ENCODE measurements at regions not wholly inside any gene's neighbourhood (a gene's known extent, or its start where the extent isn't known, plus 50 kb on each side); places are given as distances from the start of the nearest gene placed in this dataset.

GRCh38 chr11:80162387-80162786, 721.6 kb upstream of the TENM4 start:
- FAIRE-seq (no peak), DNase-seq (ENCODE audit: insufficient read length, low spot score) (no peak)
- TF ChIP-seq, protein P1, sequence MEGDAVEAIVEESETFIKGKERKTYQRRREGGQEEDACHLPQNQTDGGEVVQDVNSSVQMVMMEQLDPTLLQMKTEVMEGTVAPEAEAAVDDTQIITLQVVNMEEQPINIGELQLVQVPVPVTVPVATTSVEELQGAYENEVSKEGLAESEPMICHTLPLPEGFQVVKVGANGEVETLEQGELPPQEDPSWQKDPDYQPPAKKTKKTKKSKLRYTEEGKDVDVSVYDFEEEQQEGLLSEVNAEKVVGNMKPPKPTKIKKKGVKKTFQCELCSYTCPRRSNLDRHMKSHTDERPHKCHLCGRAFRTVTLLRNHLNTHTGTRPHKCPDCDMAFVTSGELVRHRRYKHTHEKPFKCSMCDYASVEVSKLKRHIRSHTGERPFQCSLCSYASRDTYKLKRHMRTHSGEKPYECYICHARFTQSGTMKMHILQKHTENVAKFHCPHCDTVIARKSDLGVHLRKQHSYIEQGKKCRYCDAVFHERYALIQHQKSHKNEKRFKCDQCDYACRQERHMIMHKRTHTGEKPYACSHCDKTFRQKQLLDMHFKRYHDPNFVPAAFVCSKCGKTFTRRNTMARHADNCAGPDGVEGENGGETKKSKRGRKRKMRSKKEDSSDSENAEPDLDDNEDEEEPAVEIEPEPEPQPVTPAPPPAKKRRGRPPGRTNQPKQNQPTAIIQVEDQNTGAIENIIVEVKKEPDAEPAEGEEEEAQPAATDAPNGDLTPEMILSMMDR (IDR thresholded peaks at IDR 0.05; ENCODE audit: insufficient read depth, missing control alignments): no peak

DNA sequence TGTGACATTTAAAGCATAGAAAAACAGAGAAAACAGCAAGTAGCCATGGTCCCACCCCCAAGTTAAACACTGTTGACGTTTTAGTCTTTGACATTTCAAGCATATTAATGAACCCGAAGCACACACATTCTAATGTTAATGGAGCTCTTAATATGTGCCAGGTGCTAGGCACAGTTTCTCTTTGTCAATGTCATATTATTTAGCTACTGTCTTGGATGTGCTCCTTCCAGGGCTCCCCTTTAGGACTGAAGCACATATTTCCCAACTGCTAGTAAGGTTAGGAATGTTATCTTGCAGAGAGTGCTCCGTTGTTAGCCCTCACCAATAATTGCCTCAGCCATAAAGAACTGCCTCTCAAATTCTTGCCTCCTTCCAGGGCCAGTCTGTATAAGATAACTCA, 716.6 kb upstream of the TENM4 start:
- TF ChIP-seq, protein P1 (IDR thresholded peaks at IDR 0.05; ENCODE audit: insufficient read depth, missing control alignments): no peak
- FAIRE-seq (no peak), DNase-seq (ENCODE audit: insufficient read length, low spot score) (no peak)

GRCh38 chr11:80156062-80156461, 715.2 kb upstream of the TENM4 start:
- FAIRE-seq (no peak), DNase-seq (ENCODE audit: insufficient read length, low spot score) (no peak)
- TF ChIP-seq, protein P1 (IDR thresholded peaks at IDR 0.05; ENCODE audit: insufficient read depth, missing control alignments): no peak

DNA sequence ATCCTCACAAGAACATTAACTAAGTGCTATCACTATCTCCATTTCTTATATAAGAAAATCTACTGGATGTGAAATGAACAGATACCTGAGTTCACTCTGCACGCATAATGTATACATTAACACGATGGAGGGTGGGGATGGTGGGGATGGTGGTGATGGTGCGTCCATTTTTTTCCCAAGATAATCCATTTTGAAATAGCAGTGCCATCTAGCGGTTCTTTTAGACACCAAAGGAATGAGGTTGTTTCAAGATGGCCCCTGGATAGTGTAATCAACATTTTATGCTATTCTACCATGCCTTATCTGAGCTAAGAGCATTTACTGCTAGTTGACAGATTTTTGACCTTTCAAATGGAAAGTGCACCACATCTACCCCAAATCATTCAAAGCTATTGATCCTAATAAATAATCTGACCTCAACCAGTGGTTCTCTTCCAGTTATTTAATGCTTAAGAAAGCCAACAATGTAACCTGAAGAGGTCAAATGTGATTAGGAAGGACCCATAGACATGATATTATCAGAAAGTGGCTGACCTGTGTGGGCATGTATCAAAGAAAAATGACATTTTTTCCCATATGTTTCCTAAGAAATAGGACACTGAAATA, 714.7 kb upstream of the TENM4 start:
- no peak for DNase-seq (ENCODE audit: insufficient read length, low spot score)
- TF ChIP-seq, protein P1 (IDR thresholded peaks at IDR 0.05; ENCODE audit: insufficient read depth, missing control alignments): peak; percentile 35
- peak; percentile 77 for FAIRE-seq

DNA sequence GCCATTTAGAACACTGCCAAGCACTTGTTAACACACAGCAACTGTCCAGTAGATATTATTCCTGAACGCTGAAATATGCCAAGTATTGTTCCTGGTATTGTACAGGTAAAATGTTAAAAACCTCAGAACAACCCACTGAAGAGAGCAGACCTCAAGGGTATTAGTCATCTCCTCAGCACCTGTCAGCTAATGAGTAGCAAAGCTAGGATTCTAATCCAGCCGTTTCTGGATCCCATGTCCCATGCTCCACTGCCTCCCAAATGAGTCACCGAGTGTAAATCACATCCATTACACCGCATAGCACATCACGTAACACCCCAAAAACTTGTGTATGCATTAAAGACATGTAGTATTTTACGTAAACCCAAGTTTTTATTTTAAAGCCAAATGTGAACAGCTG, 705.4 kb upstream of the TENM4 start:
- DNase-seq (ENCODE audit: insufficient read length, low spot score): no peak
- TF ChIP-seq, protein P1 (IDR thresholded peaks at IDR 0.05; ENCODE audit: insufficient read depth, missing control alignments): no peak
- FAIRE-seq: no peak

- TF ChIP-seq, protein P1 (IDR thresholded peaks at IDR 0.05; ENCODE audit: insufficient read depth, missing control alignments): no peak
- DNase-seq (ENCODE audit: insufficient read length, low spot score): no peak
- no peak for FAIRE-seq
Measured at GRCh38 chr11:80144897-80145594, 704.2 kb upstream of the TENM4 start.

- DNase-seq (ENCODE audit: insufficient read length, low spot score): no peak
- TF ChIP-seq, protein P1 (IDR thresholded peaks at IDR 0.05; ENCODE audit: insufficient read depth, missing control alignments): no peak
- no peak for FAIRE-seq
Measured at GRCh38 chr11:80136991-80137390, 696.2 kb upstream of the TENM4 start.
